ENCODE measurements at regions not wholly inside any gene's neighbourhood (a gene's known extent, or its start where the extent isn't known, plus 50 kb on each side); places are given as distances from the start of the nearest gene placed in this dataset.

- TF ChIP-seq CTCF (IDR thresholded peaks at IDR 0.05) (no peak), POLR2A (IDR thresholded peaks at IDR 0.05) (no peak)
Observed at GRCh38 chr6:102154176-102154575, 760.7 kb downstream of the GRIK2 start.

Measured in thyroid gland (tissue), 4 donors.